ENCODE measurements at regions not wholly inside any gene's neighbourhood (a gene's known extent, or its start where the extent isn't known, plus 50 kb on each side); places are given as distances from the start of the nearest gene placed in this dataset.
"Not testable (repeated sequence)": the region's sequence is repeated elsewhere in the genome, so short reads cannot be mapped to it uniquely, and the experiment has no call there.

DNA sequence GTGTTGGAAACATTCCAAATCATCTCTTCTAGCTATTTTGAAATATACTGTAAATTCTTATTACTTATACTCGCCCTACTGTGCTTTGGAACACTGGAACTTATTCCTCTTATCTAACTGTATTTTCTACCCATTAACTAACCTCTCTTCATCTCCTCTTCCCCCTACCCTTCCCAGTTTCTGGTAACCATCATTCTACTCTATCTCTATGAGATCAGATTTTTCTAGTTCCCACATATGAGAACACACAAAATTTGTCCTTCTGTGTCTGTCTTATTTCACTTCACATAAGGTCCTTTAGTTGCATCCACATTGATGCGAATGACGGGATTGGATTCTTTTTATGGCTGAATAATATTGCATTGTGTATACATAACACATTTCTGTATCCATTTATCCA is 1003.8 kb upstream of the INTU start:
- DNase-seq: no peak

DNA sequence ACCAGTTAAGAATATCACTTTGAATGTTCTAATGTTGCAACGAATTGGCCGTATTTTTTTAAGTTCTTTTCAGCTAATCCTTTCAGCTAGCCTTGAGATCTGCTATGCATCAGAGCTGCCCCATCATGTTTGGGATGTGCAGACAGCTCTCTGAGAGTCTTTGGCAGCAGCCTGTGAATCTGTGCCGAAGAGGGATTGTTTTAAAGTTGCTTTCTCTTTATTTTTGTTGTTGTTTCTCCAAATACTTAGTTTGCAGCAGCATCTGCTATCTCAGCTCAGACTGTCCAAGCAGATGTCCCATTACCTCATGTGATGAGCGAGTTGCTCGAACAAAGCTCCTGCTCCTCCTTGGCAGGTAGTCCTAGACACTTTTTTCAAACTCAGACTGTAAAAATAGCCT is 1002.5 kb upstream of the INTU start:
- no peak for DNase-seq

DNA sequence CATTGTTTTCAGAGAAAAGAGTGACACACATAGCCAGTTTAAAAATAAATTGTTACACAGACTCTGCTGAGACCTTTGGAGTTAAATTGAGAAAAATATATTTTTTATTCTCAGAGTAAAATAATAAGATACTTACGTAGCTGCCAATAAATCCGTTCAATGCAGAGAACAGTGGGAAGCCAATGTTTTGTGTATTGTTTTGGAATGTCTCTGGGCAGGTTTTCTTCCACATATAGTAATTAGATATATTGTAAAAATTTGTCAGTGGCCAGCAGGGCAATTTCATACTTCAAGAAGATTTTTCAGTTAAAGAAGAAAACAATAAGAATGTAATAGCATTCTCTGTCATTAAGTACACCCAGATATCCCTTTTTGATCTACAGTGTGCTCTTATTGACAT is 999.5 kb upstream of the INTU start:
- DNase-seq: no peak

DNA sequence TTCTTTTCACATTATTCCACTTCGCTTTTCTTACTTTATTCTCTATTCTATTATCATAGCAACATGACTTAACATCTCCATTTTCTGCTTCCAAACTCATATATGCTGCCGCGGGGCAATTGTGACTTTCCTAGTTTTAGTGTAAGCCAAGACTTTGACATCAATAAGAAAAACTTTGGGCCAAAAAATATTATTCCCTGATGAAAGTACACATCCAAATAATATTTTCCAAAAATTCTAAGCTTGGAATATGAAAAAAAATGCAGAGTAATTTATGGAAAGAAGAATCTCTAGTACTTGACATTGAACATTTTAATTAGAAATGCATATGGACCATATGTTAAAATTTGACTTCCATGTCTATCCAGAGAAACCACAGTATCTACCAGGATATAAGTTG is 995.1 kb upstream of the INTU start:
- no peak for DNase-seq

DNA sequence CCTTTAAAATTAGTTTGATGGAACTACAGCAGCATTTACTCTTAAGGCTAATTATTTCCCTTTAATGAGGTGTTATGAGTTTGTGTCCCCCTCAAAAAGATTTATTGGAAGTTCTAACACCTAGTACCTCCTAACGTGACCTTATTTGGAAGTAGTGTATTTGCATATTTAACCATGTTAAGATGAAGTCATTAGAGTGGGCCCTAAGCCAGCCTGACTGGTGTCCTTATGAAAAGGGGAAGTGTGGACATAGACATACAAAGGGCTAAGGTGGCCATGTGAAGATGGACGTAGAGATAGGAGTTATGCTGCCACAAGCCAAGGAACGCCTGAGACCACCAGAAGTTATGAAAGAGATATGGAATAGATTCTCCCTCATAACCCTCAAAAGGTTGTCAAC is 985.4 kb upstream of the INTU start:
- no peak for DNase-seq

DNA sequence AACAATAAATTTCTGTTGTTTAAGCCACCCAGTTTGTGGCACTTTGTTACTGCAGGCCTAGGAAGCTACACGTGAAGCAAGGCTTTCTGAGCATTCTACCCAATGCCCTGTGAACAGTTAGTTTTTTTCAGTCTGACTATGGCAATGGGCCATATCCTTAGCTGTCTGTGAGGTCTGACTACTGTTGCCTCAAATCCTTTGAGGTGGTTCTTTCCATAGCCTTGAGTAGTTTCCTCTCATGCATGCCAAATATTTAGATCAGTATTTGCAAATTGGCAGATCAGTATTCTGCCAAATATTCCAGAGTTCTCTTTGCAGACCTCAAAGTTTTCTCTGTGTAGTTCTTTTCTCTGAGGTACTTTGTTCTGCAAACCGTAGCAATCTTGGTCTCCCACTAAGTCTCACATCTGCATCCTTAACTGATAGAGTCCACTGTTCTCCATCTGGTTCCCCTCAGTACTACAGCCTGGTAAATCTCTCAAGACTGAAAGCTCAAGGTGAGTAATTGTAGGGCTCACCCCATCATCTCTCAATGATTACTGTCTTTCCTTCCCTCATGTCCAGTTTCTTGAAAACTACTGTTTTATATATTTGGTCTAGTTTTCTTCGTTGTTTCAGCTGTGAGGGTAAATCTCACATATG is 984.9 kb upstream of the INTU start:
- DNase-seq: no peak

DNA sequence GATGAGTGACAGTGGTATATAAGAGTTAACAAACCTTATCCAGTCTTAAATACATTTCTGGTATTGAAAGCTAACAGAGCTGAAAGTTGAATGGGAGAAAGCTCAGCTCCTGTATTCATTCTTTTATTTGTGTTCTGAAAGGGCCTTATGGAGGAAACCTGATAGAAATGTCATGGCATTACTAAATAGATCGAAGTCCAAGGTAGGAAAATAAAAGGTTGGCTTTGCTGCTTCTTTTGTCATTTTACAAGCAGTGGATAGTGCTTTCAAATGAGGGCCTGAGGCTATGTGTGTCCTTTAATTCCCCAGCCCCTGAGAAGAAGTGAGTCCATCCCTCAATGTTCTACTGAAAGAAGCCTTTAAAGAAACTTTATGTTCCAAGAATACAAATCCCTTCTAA is 974.3 kb upstream of the INTU start:
- DNase-seq: no peak

DNA sequence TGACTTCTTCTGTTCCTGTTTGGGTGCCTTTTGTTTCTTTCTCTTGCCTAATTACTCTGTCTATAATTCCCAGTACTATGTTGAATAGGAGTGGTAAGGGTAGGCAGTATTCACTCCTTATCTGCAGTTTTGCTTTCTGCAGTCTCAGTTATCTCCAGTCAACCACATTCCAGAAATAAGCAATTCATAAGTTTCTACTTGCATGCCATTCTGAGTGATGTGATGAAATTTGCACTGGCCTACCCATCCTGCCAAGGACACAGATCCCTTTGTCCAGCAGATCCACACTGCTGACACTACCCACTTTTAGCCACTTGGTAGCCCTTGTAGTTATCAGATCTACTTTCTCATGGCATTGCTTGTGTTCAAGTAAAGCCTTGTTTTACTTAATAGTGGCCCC is 971.6 kb upstream of the INTU start:
- DNase-seq: no peak

DNA sequence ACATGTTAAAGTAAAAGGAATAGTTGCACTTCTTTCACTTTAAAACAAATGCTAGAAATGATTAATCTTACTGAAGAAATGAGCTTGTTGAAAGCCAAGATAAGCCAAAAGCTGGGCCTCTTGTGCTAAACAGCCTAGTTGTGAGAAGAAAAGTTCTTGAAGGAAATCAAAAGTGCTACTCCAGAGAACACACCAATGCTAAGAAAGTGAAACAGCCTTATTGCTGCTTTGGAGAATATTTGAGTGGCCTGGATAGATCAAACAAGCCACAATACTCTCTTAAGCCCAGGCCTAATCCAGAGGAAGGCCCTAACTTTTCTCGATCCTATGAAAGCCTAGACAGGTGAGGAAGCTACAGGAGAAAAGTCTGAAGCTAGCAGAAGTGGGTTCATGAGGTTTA is 967.9 kb upstream of the INTU start:
- no peak for DNase-seq

DNA sequence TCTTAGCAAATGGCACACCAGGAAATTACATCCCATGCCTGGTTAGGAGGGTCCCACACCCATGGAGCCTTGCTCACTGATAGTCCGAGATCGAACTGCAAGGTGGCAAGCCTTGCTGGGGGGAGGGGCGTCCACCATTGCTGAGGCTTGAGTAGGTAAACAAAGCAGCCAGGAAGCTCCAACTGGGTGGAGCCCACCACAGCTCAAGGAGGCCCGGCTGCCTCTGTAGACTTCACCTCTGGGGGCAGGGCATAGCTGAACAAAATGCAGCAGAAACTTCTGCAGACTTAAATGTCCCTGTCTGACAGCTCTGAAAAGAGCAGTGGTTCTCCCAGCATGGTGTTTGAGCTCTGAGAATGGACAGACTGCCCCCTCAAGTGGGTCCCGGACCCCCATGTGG is 962.7 kb upstream of the INTU start:
- DNase-seq: not testable (repeated sequence)

DNA sequence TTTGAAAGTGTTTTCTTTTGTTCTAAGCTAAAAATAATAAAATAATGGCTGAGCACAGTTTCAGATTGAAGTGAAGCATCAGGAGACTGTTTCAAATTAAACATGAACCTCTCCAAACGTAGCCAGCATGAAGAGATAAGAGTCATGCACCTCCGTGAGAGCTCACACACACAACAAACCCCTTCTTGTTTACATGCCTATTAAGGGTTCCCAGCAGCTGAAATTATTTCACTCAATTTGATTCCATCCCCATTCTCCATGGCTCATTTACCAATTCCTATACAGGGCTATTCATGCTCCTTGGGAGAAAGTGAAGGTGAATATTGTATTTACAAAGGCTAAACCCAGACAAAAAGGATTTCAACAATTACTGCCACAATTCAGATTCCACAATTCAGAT is 954.1 kb upstream of the INTU start:
- no peak for DNase-seq

DNA sequence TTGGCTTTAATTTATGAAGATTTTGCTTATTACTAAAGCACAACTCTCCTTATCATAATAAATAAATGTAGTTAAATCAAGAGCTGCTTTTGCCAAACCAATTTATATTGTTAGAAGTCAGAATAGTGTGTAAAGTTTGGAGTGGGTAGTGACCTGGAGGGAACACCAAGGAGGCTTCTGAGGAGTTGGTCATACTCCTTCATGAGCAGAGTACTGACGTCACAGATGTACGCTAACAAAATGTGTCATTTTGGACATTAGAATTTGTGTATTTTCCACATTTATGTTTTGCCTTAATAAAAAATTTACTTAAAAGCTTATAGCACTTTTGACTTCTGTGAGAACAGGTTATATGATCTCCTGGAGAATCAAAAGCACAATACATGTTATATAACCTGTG is 953.5 kb upstream of the INTU start:
- no peak for DNase-seq

DNA sequence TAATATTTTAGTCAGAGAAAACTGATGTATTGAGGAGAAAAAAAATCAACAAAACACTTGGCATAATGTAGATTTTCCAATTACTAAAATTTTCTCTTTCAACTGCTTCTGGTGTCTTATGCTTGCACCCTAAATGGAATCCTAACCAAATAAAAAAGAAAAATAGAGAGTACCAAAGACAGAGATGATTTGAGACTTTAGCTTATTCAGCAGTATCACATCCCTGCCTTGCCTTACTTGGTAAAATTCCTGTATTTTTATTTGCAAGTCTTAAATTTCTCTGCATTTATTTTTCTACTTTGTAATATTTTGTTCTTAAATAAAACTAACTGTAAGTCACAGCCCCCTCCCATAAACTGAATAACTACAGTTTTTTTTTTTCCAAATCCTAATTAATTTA is 950.5 kb upstream of the INTU start:
- DNase-seq: no peak

DNA sequence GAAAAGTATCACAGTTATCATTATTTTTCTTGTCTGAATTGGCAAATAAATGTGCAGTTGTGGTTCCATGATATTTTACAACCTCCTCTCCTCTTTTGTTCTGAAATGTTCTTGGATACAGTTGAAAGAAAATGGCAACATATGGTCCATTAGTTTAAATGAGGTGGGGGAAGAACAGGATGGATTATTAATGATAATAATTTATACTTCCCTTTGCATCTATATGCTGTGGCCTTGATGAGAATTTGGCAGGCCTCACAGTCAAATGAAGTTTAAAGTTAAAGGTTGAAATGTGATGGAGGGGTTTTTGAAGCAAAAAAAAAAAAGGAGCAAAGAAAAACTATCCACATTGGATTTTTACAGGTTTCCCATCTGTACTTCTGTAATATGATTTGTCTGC is 946.3 kb upstream of the INTU start:
- no peak for DNase-seq

DNA sequence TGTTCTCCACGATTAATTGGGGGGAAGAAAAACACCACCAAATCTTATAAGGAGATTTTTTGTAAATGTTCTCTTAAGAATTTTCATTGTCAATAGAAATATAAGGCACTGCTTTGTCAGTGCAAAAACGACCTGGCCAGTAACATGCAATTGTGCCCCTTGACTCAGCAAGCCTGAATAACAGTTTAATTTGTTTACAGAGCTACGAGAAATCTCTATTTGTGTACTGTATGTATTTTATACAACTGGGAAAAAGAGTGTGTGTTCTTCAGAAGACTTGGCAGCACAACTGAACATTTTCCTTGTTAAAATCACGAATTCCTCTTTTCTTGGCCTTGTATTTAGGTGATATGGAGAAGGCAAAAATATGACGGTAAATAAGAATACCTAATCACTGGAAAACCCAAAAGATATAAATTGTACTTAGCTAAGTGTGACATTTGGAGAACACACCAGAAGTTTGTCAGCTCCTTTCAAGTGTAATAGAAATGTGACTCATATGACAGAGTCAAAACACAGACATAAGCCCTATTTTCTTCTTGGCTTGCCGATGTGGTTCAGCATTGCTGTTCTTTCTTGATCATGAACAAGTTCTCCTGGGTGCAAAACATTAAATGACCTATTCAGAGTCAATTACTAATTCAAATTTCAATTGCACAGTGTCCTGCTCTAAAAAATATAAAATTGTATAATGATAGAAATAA is 945.0 kb upstream of the INTU start:
- DNase-seq: no peak

DNA sequence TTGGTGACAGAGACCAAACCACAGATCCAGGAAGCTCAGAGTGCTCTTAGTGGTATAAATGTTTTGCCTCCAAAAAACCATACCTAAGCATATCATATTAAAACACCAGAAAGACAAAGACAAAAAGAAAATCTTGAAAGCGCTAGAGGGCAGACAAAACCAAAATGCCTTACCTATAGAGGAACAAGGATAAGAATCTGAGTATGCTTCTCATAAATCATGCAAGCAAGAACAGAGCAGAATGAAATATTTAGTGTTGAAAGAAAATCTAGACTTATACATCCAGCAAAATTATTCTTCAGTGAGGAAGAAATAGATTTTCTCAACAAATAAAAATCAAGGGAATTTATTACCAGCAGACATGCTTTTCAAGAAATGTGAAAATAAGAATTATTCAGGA is 941.0 kb upstream of the INTU start:
- no peak for DNase-seq

DNA sequence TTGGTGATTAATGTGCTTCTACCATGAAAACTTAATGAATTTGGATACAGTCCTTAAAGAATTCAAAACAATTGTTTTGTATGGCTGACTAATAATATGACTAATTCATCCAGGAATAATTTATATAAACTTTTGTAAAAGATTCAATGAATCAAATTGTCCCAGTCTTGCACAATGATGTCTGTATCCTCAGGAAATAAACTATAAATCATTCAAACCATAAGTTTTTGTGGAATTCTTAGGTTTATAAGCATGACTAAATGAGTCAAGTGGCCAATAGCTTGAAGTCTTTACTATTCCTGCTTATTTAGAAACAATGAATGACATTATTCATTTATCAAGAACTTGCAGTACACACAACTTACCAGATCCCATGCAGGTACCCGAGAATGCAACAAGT is 935.0 kb upstream of the INTU start:
- DNase-seq: no peak

DNA sequence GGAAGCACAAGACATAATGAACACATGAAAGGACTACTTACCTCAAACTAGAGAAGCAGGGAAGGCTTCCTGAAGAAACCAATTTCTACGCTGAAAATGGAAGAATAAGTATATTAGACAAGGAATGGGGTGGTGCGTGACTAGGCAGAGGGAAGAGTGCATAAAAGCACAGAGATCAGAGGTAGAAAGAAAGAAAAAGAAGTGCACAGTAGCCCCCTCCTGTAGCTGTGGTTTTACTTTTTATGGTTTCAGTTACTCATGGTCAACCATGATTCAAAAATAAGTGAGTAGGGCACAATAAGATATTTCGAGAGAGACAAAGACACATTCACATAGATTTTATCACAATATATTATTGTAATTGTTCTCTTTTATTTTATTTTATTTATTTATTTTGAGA is 934.5 kb upstream of the INTU start:
- no peak for DNase-seq

DNA sequence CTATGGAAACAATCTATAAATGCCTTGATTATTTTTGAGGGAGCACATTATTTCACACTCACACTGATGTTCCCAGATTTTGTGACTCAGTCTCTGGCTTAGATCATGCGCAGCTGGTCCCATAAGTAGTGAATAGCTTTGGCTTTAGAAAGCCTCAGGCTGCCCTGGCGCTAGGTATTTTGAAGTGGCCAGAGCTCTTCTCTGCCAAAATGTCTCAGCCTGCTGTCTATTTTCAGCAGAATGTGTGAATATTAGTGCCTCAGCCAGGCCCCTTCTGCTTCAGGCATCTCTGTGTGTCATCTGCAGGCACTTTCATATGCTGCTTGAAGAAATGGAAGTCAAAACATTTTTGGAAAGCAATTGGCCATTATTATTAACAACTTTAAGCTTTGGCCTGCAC is 931.0 kb upstream of the INTU start:
- no peak for DNase-seq

DNA sequence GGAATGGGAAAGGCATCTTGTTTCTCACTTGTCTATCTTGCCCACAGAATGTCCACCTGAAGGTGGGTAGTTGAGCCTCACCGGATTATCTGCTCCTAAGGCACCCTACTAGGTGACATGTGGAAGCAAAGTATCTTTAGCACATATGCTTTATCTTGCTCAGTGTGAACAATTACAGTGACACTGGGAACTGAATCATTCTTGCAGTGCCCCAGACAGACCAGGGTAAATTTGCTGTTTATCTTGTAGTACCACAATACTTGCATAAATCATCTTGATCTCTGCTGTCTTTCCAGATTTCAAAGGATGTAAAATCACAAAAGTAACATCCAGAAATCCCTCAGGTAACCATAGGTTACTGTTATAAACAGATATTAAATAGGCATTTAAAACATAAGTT is 930.0 kb upstream of the INTU start:
- no peak for DNase-seq

DNA sequence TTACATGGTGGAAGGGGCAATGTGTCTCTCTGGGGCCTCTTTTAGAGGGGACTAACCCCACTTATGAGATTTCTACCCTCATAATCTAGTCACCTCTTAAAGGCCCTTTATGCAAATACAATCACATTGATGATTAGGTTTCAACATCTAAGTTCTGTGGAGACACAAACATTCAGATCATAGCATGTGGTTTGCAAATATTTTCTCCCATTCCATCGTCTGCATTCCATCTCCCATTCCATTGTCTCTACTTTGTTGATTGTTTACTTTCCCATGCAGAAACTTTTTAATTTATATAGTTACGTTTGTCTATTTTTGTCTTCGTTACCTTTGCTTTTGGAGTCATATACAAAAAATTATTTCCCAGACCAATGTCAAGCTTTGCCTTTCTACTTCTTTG is 927.5 kb upstream of the INTU start:
- DNase-seq: no peak

DNA sequence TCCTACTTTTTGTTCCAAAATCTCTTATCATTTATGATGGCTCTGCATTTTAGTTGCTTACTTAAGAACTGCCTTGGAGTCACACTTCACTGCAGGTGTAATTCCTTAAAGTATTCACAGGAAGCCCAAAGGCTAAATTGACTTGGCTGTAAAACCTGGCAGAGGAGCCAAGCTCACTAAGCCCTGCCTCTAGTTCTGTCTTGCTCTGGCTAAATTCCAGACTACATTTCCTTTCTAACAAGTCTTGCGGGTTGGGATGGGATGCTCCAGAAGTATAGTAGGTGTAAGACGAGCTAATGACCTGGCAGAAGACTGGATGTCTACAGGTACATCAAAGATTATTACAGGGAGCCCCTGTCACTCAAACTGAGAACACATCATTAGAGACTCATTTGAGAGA is 924.0 kb upstream of the INTU start:
- no peak for DNase-seq

DNA sequence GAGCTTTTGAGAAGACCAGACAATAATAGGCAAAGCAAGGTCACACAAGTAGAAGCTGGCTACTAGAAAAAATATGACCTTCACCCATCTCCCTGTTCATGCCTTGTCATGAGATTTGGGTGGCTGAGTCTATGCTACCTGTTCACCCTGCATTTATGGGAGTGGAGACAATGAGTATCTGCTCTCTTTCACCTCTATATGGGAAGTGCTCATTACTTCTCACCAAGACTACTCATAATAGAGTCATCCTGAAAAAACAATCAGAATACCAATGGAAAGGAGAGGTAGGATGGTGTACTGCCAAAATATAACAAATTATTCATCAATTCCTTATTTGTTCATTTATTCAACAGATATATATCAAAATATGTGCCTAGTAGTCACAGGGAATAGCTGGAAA is 921.8 kb upstream of the INTU start:
- DNase-seq: no peak

DNA sequence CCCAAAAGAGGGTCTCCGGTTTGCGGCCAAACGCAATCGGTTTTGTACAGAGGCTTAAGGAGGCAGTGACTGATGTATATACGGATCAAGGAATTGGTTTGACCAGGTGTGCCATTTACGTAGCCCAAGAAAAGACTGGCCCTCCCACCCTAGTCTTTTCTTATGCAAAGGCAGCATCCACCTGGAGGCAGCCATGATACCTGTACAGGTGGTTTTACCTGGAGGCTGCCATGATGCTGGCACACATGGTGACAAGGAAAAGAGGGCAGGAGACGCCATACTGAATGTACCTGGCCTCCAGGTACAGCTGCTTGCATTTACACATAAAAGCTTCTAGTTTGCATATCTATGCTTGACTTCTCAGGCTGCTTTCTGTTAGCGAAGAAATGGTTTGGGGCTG is 917.7 kb upstream of the INTU start:
- DNase-seq: no peak

DNA sequence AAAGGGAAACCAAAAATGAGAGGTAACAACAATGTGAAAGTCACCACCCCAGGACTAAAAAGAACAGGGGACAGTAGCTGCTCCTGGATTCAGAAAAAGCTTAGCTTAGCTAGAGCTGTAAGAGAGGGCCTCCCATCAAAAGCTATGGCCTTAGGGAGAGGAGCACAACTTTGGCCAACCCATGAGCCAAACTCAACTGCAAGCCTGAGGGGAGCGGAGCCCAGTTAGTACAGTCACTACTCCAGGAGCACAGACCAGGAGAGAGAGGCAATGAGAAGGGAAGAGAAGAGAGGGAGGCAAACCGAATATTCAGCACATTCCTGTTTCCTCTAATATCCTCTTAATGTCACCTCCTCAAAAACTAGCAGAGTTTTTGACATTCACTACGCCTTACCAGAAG is 917.1 kb upstream of the INTU start:
- no peak for DNase-seq

All from NCI-H146 (cell line).